Stimulated activated naive CD4-positive, alpha-beta T cell treated with Interleukin-2 at 50 U/mL for 16 hours (primary cell): ENCODE measurements at regions not wholly inside any gene's neighbourhood (a gene's known extent, or its start where the extent isn't known, plus 50 kb on each side); places are given as distances from the start of the nearest gene placed in this dataset.

ENCODE experiments used
- DNase-seq: peaks from one replicate; lab custom pipeline; 2025; lab: John Stamatoyannopoulos, UW

DNA sequence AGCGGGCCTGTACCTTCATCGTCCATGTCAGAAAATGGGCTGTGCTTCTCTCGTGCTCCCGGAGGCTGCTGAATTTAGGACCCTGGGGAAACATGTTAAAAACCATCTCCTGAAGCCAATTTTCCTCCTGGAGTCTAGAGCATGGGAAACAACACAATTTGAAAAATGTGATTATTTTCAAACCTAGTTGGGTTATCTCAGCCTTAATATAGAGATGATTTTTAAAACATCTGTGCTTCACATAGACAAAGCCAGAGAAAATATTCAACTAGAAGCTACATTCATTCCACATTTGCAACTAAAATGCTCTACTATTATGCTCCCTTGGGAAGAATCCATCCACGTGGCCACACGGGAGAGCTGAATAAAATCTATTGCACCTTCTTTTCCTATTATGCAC, 225.9 kb upstream of the TMEM72 start:
- no peak for DNase-seq

GRCh38 chr10:44685747-44686146, 225.4 kb upstream of the TMEM72 start:
- DNase-seq, result no peak

DNA sequence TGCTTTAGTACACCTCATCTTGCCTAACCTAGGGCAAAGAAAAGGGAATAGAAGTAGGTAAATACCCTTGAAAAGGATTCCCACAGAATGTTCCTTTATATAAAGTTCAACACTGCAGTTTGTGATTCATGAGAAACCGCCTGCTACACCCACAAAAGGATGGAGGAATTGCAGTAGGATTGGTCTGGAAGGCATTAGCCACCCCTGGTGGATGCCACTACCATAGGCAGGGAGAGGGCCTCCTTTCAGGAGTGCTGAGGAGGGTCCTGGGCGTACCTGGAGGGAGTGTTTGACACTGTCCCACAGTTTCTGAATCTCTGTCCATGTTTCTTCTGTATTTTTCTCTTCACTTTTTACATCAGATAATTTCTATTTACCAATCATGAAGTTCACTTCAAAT, 221.8 kb upstream of the TMEM72 start:
- DNase-seq, result no peak

GRCh38 chr10:44696496-44696895, 214.6 kb upstream of the TMEM72 start:
- no peak for DNase-seq

DNA sequence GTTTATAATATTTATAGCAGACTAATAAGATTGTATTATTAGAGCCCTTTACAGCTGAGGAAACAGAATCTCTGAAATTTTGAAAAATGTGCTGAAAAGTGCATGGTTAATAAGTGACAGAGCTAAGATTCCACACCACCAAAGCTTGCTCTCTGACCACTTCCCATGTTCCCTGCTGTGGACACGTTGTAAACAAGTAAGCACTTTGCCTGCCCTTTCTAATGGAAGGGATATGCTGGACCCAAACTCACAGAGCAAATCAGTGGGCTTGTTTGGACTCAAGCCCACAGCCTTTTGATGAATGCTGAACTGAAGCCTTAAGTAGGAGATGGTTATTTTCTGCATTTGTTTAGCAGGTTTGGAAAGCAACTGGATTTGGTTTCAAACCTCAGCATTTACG, 214.0 kb upstream of the TMEM72 start:
- no peak for DNase-seq

DNA sequence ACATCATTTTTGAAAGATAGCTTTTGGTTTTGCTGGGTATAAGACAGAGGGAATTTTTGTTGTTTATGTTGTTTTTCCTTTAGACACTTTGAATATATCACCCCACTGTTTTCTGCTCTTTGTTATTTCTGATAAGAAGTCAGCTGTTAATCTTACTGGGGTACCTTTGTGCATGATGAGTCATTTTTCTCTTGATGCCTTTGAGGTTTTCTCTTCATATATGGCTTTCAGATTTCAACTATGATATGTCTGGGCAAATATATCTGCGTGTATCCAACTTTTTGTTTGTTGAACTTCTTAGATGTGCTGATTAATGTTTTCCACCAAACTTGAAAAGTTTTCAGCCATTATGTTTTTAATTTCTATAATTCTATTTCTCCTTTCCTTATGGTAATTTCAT, 208.6 kb upstream of the TMEM72 start:
- no peak for DNase-seq

GRCh38 chr10:44703241-44704155, 207.6 kb upstream of the TMEM72 start:
- no peak for DNase-seq

GRCh38 chr10:44704616-44705015, 206.5 kb upstream of the TMEM72 start:
- DNase-seq, result no peak

- DNase-seq, result no peak
Measured at GRCh38 chr10:44706745-44707144, 204.4 kb upstream of the TMEM72 start.

DNA sequence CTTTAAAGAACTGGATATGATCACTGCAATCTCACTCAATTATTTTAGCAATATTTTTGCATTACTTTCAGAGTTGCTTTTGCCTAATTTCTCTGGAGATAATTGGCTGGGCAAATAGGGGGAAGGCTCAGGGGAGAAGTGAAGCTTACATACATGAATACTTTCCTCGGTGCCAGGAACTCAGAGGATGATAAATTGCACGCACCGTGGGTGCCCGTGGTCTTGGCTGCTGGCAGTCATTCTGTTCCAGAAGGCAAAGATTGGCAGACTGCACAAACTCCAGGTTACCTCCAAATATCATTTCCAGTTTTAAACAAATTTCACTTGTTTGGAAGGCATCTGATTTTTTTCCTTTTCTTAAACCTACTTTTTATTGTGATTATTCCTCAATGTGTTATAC, 197.8 kb upstream of the TMEM72 start:
- no peak for DNase-seq

- no peak for DNase-seq
Measured at GRCh38 chr10:44714451-44714850, 196.7 kb upstream of the TMEM72 start.

DNA sequence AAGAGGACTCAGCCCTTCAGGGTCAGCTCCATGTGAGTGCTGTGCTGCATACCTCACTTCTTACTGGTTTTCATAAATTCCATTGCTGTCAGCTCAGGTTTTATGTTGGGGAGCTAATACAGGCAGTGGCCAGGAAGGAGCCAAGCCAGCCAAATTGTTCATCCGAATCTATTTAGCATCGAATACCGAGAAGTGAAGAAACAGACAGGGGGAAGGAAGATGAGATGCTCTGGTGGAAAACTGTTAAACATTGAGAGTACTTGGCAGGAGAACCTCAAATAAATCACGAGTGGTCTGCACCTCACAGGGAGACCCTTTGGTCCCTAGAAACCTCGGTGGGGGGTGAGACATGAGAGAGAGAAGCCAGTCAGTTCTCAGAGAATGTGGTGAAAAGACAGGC, 196.0 kb upstream of the TMEM72 start:
- no peak for DNase-seq

DNA sequence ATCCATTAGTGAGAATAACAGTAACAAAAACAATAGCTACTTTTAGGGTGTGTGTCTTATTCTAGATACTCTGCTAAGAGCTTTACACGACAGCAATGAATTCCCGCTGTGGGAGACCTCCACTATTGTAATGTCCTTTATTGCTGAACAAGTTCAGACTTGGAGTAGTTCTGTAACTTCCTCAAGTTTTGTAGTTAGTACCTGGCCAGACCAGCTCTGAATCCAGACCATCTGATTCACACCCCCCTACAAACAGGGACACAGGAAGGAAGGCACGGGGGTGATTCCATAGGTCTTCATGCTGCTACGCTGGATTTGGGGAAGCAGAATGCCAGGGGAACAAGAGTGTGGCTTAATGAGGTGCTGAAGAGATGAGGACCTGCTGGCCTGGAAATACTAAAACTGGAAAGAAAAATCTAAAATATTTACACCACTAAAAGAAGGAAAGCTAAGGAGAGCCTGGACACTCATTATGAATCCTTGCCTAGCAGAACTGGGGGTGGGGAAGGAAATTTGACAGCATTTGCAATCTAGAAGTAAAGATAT, 194.6 kb upstream of the TMEM72 start:
- DNase-seq, result no peak

DNA sequence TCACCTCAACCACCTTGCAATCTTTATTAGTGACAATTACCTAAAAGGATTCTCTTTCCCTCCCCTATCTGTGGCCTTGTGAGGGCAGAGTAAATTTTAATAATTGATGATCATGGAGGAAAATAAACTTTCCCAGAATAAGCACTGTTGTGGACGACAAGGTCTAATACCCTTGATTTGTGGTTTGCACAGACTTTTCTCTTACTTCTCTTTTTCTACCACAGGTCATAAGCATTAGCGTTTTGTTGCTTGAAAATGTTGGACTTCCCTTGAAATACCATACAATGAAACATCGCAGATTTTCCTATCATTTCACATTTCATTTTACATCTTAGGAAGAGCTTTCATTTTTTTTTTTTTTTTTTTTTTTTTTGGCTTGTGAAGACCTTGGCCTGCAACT, 188.1 kb upstream of the TMEM72 start:
- no peak for DNase-seq

DNA sequence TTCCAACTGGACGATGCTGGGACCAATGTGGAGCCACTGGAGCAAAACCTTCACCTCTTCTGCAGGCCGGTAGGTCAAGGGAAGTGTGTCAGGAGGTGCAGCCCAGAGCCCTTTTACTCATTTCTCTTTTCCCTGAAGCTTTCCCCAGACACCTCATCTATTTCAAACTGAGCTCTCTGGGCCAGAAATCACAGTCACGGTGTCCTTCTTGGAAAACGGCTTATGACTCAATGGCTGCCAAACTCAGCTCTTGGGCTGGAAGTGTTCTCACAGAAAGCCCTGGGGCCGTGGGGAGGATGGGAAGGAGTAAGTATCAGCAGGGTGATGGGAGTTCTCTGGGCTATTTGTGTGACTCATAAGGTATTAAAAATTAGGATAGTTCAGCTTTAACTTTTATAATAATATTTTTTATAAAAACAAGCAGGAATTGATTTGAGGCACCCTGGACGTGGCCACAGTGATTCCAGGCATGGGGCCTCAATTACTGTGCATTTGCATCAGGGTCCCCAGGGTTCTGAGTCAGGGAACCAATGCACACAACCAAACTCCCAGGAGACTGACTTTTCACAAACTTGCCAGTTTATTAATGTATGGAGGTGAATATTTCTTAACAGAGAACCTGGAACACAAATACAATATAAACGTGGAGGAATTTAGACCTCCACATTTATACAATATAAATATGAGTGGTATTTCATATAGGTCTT, 187.4 kb upstream of the TMEM72 start:
- DNase-seq, result no peak

- no peak for DNase-seq
Measured at GRCh38 chr10:44724415-44725174, 186.5 kb upstream of the TMEM72 start.

- DNase-seq, result no peak
Measured at GRCh38 chr10:44725404-44725803, 185.7 kb upstream of the TMEM72 start.

DNA sequence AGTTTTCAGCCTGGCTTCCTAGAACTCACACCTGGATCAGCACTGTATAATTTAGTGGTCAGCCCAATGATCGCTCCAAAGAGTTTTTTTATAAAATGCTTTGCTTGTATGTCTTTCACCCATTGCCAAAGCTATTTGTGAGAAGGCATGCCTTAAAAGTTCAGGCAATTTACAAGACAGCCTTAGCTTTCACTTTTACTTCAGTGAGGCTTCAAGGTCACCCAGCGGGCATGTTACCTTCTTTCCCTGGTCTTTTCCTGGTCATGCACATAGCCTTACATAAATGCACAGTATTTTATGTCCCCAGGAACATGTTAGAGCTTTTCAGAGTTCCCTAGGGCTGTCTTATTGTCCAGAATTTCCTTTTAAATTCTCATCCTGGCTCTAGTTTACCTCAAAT, 179.9 kb upstream of the TMEM72 start:
- no peak for DNase-seq

GRCh38 chr10:44733501-44734488, 177.3 kb upstream of the TMEM72 start:
- DNase-seq, result no peak

DNA sequence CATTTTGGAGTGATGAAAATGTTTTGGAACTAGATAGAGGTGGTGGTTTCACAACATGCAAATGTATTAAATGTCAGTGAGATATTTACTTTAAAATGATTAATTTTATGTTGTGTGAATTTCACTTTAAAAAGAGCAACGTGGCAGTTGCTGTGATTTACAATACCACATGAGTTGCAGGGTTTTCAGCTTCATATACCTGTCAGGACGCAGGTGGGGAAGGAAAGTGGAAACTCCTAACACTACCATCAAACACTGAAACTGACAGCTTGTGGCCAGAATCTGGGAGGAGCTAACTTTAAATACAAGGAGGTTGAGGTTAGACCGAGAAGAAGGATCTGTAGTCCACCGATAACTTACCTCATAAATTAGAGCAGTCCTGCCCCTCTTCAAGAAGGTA, 168.9 kb upstream of the TMEM72 start:
- DNase-seq, result no peak

GRCh38 chr10:44743535-44743934, 167.6 kb upstream of the TMEM72 start:
- no peak for DNase-seq
